ENCODE measurements at regions not wholly inside any gene's neighbourhood (a gene's known extent, or its start where the extent isn't known, plus 50 kb on each side); places are given as distances from the start of the nearest gene placed in this dataset.

DNA sequence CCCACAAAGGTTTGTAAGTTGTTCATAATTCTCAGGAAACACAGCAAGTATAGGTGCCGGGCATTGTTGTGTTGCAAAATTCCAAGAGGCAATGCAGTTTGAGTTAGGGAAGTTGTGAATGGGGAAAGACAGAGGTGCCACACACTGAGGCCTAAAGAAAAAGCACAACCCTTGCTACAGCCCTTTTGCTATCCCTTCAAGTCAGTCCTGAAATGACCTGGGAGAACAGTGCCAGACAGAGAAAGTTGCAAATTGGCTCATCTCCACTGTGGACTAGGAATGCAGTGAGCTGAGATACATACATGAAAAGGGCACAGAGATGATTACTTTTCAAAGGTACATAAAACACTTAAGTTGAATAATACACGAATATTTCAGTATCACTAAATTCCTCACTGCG, 213.3 kb upstream of the TMTC1 start:
- no peak for DNase-seq (ENCODE audit: low spot score in 2 of 2)
- Histone ChIP-seq H3K27me3 (no peaks in the 10 kb centered on the region), H3K4me3 (no peak overlapping the region), H3K36me3 (no peaks in the 10 kb centered on the region), H3K9me3 (no peaks in the 10 kb centered on the region), H3K4me1 (peaks cover 0 to 3% of the 10 kb centered on the region in 2 donors), H3K27ac (no peak overlapping the region)
- TF ChIP-seq, protein P1, sequence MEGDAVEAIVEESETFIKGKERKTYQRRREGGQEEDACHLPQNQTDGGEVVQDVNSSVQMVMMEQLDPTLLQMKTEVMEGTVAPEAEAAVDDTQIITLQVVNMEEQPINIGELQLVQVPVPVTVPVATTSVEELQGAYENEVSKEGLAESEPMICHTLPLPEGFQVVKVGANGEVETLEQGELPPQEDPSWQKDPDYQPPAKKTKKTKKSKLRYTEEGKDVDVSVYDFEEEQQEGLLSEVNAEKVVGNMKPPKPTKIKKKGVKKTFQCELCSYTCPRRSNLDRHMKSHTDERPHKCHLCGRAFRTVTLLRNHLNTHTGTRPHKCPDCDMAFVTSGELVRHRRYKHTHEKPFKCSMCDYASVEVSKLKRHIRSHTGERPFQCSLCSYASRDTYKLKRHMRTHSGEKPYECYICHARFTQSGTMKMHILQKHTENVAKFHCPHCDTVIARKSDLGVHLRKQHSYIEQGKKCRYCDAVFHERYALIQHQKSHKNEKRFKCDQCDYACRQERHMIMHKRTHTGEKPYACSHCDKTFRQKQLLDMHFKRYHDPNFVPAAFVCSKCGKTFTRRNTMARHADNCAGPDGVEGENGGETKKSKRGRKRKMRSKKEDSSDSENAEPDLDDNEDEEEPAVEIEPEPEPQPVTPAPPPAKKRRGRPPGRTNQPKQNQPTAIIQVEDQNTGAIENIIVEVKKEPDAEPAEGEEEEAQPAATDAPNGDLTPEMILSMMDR (IDR thresholded peaks at IDR 0.05), result no peak
- intact Hi-C loops (cut with DNase I), result no loop called here

DNA sequence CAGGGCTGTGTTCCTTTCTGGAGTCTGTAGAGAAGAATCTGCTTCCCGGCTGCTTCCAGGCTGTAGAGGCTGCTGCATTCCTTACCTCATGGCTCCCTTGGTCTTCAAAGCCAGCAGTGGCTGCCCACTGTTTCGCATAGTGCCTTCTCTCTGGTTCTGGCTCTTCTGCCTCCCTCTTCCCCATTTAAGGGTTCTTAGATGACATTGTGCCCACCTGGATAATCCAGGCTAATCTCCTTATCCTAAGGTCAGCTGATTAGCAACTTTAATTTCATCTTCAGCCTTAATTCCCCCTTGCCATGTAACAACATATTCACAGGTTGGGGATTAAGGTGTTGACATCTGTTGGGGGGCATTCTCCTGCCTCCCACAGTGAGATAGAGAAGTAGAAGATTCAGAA, 208.6 kb upstream of the TMTC1 start:
- Histone ChIP-seq H3K27me3 (no peaks in the 10 kb centered on the region), H3K4me1 (no peaks in the 10 kb centered on the region), H3K27ac (no peak overlapping the region), H3K36me3 (no peaks in the 10 kb centered on the region), H3K9me3 (no peaks in the 10 kb centered on the region), H3K4me3 (no peak overlapping the region)
- TF ChIP-seq, protein P1 (IDR thresholded peaks at IDR 0.05), result no peak
- DNase-seq (ENCODE audit: low spot score in 2 of 2), result no peak
- intact Hi-C loops (cut with DNase I), result no loop called here

DNA sequence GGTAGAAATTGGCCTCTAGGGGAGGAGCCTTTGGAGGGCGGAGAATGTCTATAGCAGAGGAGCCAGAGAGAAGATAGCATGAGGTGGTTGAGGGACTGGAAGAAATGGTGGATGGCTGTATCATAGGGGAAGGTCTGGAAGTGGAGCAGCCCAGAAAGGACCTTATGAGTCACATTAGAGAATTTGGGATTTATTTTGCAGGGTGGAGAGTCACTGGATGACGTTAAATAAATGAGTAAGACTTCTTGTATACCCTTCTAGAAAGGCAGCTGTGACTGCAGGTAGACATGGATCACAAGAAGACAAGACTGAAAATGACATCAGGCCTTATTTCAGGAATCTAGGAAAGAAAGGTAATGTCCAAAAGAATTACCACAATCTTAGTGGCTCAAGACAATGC, 208.2 kb upstream of the TMTC1 start:
- DNase-seq (ENCODE audit: low spot score in 2 of 2), result no peak
- Histone ChIP-seq H3K9me3 (no peaks in the 10 kb centered on the region), H3K4me1 (no peaks in the 10 kb centered on the region), H3K27me3 (no peaks in the 10 kb centered on the region), H3K27ac (no peak overlapping the region), H3K4me3 (no peak overlapping the region), H3K36me3 (no peaks in the 10 kb centered on the region)
- TF ChIP-seq, protein P1 (IDR thresholded peaks at IDR 0.05), result no peak
- intact Hi-C loops (cut with DNase I), result no loop called here

DNA sequence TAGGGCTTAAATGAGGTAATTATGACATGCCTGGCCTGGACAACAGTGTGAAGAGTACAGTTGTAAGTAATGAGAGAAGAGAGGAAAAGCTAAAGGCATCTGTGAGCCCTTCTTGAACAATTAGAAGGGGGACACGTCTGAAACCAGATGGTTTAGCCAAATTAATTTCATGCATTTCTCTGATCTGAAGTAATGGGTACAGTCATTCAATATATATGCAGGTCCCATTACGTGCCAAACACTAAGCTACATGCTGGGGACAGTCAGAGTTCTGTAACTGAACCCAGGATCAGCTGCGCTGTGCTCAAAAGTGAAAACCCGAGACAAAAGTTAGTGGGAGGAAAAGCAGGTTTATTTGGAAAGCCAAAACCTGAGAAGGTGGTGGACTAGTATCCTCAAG, 207.2 kb upstream of the TMTC1 start:
- H3K36me3 ChIP-seq, result no peaks in the 10 kb centered on the region
- TF ChIP-seq, protein P1 (IDR thresholded peaks at IDR 0.05), result no peak
- no peaks in the 10 kb centered on the region for H3K4me1 ChIP-seq
- H3K27ac ChIP-seq, result no peak overlapping the region
- DNase-seq (ENCODE audit: low spot score in 2 of 2), result no peak
- no peaks in the 10 kb centered on the region for H3K9me3 ChIP-seq
- H3K4me3 ChIP-seq, result no peak overlapping the region
- no peaks in the 10 kb centered on the region for H3K27me3 ChIP-seq
- intact Hi-C loops (cut with DNase I), result no loop called here

DNA sequence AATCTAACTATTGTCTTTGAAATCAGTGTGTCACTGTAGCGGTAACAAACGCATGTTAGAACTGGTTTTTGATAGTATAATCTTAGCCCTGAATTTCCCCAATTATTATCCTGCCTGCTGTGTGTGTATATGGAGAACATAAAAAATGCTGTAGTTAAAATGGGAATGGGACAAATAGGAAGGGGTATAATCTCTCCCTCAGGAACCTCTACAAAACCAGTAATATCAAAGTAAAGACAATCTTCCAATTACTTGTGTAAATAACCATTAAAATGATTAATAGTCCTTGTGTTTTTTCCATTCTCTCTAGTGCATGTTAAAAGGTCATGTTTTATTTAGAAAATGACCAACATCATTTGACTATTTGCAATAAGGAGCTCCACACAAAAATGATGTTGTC, 200.1 kb upstream of the TMTC1 start:
- H3K36me3 ChIP-seq, result no peaks in the 10 kb centered on the region
- H3K27ac ChIP-seq, result no peak overlapping the region
- no peak for DNase-seq (ENCODE audit: low spot score in 2 of 2)
- H3K9me3 ChIP-seq, result no peaks in the 10 kb centered on the region
- no peak overlapping the region for H3K4me3 ChIP-seq
- TF ChIP-seq, protein P1 (IDR thresholded peaks at IDR 0.05), result no peak
- H3K4me1 ChIP-seq, result no peaks in the 10 kb centered on the region
- H3K27me3 ChIP-seq, result no peaks in the 10 kb centered on the region
- intact Hi-C loops (cut with DNase I), result no loop called here

DNA sequence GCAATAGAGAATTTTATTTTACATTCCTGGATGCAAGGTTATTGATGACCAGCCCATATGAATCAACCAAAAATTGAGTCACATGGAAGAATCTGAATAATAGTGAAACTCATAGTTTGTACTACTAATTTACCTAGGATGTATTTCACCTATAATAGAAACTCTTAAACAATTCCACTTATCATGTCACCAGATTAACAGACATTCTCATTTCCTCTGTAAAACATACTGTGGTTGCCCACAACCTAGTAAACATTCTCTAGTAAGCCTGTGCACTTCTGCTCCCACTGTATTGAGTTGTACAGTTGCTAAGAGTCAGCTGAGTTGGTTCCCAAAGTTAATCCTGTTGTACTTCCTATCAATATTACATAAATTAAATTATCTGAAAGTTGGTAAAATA, 196.6 kb upstream of the TMTC1 start:
- Histone ChIP-seq H3K36me3 (no peaks in the 10 kb centered on the region), H3K4me3 (no peak overlapping the region), H3K27me3 (no peaks in the 10 kb centered on the region), H3K27ac (no peak overlapping the region), H3K4me1 (no peaks in the 10 kb centered on the region), H3K9me3 (no peaks in the 10 kb centered on the region)
- no peak for DNase-seq (ENCODE audit: low spot score in 2 of 2)
- intact Hi-C loops (cut with DNase I), result no loop called here
- TF ChIP-seq, protein P1 (IDR thresholded peaks at IDR 0.05), result no peak

Data from ascending aorta (tissue), 2 donors.